Activated CD4-positive, alpha-beta T cell treated with anti-CD3 and anti-CD28 coated beads, Interleukin-2, amount 10 ng/mL, durations not matched to agents 7 days and 5 days (primary cell): ENCODE measurements at regions not wholly inside any gene's neighbourhood (a gene's known extent, or its start where the extent isn't known, plus 50 kb on each side); places are given as distances from the start of the nearest gene placed in this dataset.
"Not testable (repeated sequence)": the region's sequence is repeated elsewhere in the genome, so short reads cannot be mapped to it uniquely, and the experiment has no call there.

ENCODE experiments used
- CTCF ChIA-PET: fragments of 350-600 bp; sonication (Branson Sonifier 250); formaldehyde crosslinking; loops from one replicate; lab custom pipeline; 2021; ENCODE audit warnings: antibody characterized with exemption; lab: Charles Lee
- POLR2A ChIA-PET: fragments of 350-600 bp; sonication (Branson Sonifier 250); formaldehyde crosslinking; loops from one replicate; lab custom pipeline; 2021; ENCODE audit warnings: antibody characterized with exemption; lab: Charles Lee
- DNase-seq: peaks from one replicate; pipeline ENCODE4 v3.0.0-alpha.2; 2020
- H3K27ac Mint-ChIP-seq: one replicate; pipeline ENCODE4 v1.8.0; 2021; ENCODE audit warnings: mild to moderate bottlenecking, moderate library complexity, mixed read lengths
- H3K27me3 Mint-ChIP-seq: one replicate; pipeline ENCODE4 v1.8.0; 2021; ENCODE audit warnings: mixed read lengths
- H3K36me3 Mint-ChIP-seq: one replicate; pipeline ENCODE4 v1.8.0; 2021; ENCODE audit warnings: low read depth, mixed read lengths
- H3K4me1 Mint-ChIP-seq: one replicate; pipeline ENCODE4 v1.8.0; 2021; ENCODE audit warnings: mixed read lengths
- H3K4me3 Mint-ChIP-seq: one replicate; pipeline ENCODE4 v1.8.0; 2021; ENCODE audit warnings: mild to moderate bottlenecking, moderate library complexity, mixed read lengths
- H3K9me3 Mint-ChIP-seq: one replicate; pipeline ENCODE4 v1.8.0; 2021; ENCODE audit warnings: mixed read lengths

DNA sequence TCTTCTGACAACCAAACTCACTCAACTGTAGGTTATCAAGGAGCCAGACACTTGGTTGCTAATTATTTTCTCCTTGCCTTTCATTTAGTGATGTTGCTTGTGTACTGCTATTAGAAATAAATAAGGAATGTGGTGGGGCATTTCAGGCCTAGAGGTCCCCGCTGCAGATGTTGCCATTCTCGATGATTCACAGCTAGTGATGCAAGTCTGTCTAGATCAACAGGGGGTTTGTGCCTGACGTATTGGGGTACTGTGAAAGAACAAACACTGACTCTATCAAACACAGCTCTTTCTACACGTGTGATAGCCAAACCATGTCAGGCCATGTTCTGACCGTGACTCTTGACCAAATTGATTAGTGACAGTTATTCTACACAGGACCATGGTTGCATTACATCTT, 144.7 kb downstream of the OSTF1 start:
- no peak overlapping the region for H3K27ac Mint-ChIP-seq
- POLR2A ChIA-PET, result no interaction called here
- H3K4me3 Mint-ChIP-seq, result no peak overlapping the region
- no peaks in the 10 kb centered on the region for H3K36me3 Mint-ChIP-seq
- H3K4me1 Mint-ChIP-seq, result no peaks in the 10 kb centered on the region
- no peak for DNase-seq
- no peaks in the 10 kb centered on the region for H3K9me3 Mint-ChIP-seq
- H3K27me3 Mint-ChIP-seq, result no peaks in the 10 kb centered on the region
- CTCF ChIA-PET, result no interaction called here

DNA sequence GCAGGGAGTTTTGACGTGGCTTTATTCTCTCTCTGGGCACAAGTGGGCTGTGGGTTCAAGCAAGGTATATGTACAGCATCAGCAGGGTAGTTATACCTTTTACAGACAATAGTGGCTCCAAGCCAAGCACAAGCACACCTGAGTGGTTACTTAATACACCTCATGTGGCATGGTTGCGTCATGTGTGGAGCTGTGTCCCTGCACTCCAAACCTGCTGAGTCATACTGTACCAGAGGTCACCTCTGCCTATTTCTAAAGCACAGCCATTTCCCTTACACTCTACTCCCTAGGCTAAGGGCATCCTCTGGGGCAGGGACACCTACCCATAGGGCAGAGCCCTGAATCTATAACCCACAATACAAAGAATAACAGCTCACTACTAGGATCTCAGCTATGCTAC, 147.3 kb downstream of the OSTF1 start:
- CTCF ChIA-PET, result no interaction called here
- POLR2A ChIA-PET, result no interaction called here
- Mint-ChIP-seq H3K4me3 (no peak overlapping the region), H3K27ac (no peak overlapping the region), H3K4me1 (no peaks in the 10 kb centered on the region), H3K36me3 (no peaks in the 10 kb centered on the region), H3K27me3 (no peaks in the 10 kb centered on the region), H3K9me3 (no peaks in the 10 kb centered on the region)
- DNase-seq, result no peak

DNA sequence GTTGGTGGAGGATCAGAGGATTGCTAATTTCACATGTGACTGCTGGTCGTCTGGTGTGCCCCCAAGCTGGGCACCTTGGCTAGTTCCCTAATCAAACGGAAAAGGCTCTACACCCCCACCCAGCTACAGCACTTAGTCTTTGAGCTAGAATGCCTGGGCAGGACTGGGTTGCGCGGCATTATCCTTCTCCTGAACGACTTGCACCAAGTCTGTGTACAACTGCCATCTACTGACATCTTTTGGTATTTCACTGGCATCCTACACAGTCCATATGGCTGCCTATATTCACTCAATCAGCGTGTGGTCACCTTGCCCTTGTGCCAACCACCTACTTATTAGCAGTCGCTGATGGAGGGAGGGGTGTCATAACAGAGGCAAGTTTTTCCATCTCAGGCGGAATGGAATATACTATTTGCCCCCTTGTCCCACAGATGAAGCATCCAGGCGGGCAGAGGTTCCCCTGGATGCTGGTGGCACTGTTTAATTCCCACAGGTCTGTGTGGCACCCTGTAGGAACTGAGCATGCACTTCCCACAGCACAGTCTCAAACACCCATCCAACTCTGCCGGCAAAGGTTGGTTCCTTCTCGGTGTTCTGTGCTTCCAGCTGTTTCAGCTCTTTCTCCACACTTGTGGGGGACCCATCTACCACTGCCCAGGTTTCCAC, 150.1 kb downstream of the OSTF1 start:
- no peaks in the 10 kb centered on the region for H3K36me3 Mint-ChIP-seq
- ChIA-PET POLR2A (no interaction called here), CTCF (interaction anchor here (1.1 kb wide), 1 partner anchor 112 kb away, joined by 3 read pairs; no protein-coding TSS in a partner anchor)
- no peaks in the 10 kb centered on the region for H3K9me3 Mint-ChIP-seq
- no peak overlapping the region for H3K4me3 Mint-ChIP-seq
- H3K4me1 Mint-ChIP-seq, result no peaks in the 10 kb centered on the region
- no peaks in the 10 kb centered on the region for H3K27me3 Mint-ChIP-seq
- no peak overlapping the region for H3K27ac Mint-ChIP-seq
- DNase-seq, result peak; percentile 74

DNA sequence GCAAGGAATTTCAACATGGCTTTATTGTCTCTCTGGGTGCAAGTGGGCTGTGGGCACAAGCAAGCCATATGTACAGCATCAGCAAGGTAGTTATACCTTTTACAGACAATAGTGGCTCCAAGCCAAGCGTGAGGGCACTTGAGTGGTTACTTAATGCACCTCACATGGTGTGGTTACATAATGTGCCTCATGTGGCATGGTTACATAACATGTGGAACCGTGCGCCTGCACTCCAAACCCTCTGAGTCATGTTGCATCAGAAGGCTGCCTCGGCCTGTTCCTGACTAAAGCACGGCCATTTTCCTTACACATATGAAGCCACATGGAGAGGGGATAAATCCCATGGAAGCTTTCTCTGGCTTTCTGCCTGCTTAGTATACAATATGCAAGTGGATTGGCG, 150.9 kb downstream of the OSTF1 start:
- H3K4me1 Mint-ChIP-seq, result no peaks in the 10 kb centered on the region
- DNase-seq, result no peak
- H3K36me3 Mint-ChIP-seq, result no peaks in the 10 kb centered on the region
- CTCF ChIA-PET, result interaction anchor here (1.8 kb wide), 1 partner anchor 38 kb away, joined by 4 read pairs; no protein-coding TSS in a partner anchor
- H3K4me3 Mint-ChIP-seq, result no peak overlapping the region
- H3K27ac Mint-ChIP-seq, result no peak overlapping the region
- POLR2A ChIA-PET, result no interaction called here
- H3K9me3 Mint-ChIP-seq, result no peaks in the 10 kb centered on the region
- H3K27me3 Mint-ChIP-seq, result no peaks in the 10 kb centered on the region

DNA sequence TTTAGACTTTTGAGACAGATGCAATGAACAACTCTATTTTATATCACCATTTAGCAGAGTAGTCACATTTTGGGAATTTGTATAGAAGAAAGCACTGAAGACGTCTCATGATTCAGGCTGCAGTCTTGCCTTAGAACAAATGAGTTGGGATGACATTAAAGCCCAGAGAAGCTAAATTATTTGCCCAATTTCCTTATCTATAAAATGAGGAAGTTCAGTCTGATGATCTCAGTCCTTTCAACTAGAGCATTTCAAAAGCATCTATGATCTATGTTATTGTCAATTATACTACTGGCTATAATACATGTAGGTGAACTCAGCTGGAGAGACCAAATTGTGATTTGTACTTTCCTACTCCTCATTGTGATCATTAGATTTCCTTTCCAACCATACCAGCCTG, 154.1 kb downstream of the OSTF1 start:
- CTCF ChIA-PET, result interaction anchor here (0.5 to 1.4 kb wide), 3 partner anchors 9 to 491 kb away, joined by 3 to 6 read pairs (median 3); no protein-coding TSS in a partner anchor
- POLR2A ChIA-PET, result no interaction called here
- no peak for DNase-seq
- no peaks in the 10 kb centered on the region for H3K36me3 Mint-ChIP-seq
- no peaks in the 10 kb centered on the region for H3K27me3 Mint-ChIP-seq
- H3K27ac Mint-ChIP-seq, result no peak overlapping the region
- H3K4me3 Mint-ChIP-seq, result no peak overlapping the region
- peaks cover 11% of the 10 kb centered on the region for H3K9me3 Mint-ChIP-seq
- H3K4me1 Mint-ChIP-seq, result no peaks in the 10 kb centered on the region

DNA sequence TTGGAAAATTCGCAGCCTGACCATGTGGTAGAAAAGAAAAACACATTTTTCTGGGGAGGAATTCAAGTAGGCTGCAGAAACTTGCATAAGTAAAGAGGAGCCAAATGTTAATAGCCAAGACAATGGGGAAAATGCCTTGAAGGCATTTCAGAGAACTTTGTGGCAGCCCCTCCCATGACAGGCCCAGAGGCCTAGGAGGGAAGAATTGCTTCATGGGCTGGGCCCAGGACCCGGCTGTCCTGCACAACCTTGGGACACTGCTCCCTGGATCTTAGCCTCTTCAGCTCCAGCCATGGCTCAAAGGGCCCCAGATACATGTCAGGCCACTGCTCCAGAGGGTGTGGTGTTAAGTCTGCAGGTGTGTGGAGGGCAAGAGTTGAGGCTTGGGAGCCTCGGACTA, 158.6 kb downstream of the OSTF1 start:
- H3K36me3 Mint-ChIP-seq, result no peaks in the 10 kb centered on the region
- H3K4me3 Mint-ChIP-seq, result no peak overlapping the region
- POLR2A ChIA-PET, result no interaction called here
- H3K9me3 Mint-ChIP-seq, result peaks cover 26% of the 10 kb centered on the region
- H3K4me1 Mint-ChIP-seq, result no peaks in the 10 kb centered on the region
- DNase-seq, result no peak
- H3K27me3 Mint-ChIP-seq, result peaks cover 3% of the 10 kb centered on the region
- H3K27ac Mint-ChIP-seq, result no peak overlapping the region
- CTCF ChIA-PET, result no interaction called here

DNA sequence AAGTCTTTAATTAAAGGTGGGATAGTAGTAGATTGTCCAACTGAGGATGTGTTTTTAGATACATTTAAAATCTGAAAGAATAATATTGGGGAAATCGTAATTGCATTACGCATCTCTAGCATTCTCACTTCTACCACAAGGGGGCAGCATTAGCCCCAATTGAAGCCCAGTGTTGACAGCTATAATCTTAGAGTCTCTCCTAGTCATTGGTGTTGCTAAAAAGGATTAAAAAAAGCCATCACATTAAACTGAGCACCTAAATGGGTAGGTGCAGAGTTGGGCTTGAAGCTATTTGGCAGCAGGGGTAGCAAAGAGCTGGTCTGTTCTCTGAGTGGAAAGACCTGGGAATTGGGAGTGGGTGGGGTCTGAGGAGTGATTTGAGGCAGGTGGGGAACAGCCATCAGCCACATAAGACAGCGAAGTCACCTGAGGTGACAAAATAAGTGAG, 177.2 kb downstream of the OSTF1 start:
- Mint-ChIP-seq H3K9me3 (no peaks in the 10 kb centered on the region), H3K4me1 (no peaks in the 10 kb centered on the region), H3K36me3 (no peaks in the 10 kb centered on the region), H3K27me3 (no peaks in the 10 kb centered on the region), H3K27ac (no peak overlapping the region), H3K4me3 (no peak overlapping the region)
- ChIA-PET POLR2A (no interaction called here), CTCF (interaction anchor here (0.5 to 0.8 kb wide), 2 partner anchors 41 to 972 kb away, joined by 3 to 4 read pairs; no protein-coding TSS in a partner anchor)
- DNase-seq, result peak; percentile 67

DNA sequence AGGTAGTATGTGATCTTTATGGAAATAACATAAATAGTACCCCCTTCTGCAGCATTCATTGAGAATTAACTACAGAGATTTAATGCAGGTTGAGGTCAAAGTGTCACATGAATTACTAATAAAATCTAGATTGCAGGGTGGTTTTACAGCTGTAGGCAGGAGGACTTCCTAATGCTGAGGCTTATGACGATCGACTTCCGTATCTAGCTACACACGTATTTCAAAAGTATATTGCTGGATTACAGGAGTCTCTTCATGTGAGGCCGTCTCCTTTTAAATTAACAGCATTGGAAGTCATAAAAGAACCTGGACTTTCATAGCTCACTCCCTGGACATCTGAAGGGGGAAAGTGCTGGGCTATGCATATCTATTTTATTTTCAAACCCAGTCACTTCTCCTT, 180.9 kb downstream of the OSTF1 start:
- CTCF ChIA-PET, result interaction anchor here (0.6 kb wide), 1 partner anchor 1033 kb away, joined by 3 read pairs; no protein-coding TSS in a partner anchor
- no peaks in the 10 kb centered on the region for H3K27me3 Mint-ChIP-seq
- H3K4me3 Mint-ChIP-seq, result no peak overlapping the region
- DNase-seq, result no peak
- POLR2A ChIA-PET, result no interaction called here
- H3K36me3 Mint-ChIP-seq, result no peaks in the 10 kb centered on the region
- H3K9me3 Mint-ChIP-seq, result peaks cover 3% of the 10 kb centered on the region
- H3K4me1 Mint-ChIP-seq, result no peaks in the 10 kb centered on the region
- no peak overlapping the region for H3K27ac Mint-ChIP-seq

DNA sequence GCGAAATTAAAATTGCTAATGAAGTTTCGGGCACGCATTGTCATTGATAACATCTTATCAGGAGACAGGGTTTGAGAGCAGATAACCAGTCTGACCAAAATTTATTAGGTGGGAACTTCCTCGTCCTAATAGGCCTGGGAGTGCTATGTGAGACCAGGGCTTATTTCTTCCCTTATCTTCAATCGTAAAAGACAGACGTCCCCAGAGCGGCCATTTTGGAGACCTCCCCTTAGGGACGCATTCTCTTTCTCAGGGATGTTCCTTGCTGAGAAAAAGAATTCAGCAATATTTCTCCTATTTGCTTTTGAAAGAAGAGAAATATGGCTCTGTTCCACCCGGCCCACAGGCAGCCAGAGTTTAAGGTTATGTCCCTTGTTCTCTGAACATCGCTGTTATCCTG, 184.7 kb downstream of the OSTF1 start:
- H3K4me3 Mint-ChIP-seq, H3K4me1 Mint-ChIP-seq, CTCF ChIA-PET, H3K36me3 Mint-ChIP-seq, H3K27ac Mint-ChIP-seq, H3K27me3 Mint-ChIP-seq, DNase-seq, POLR2A ChIA-PET, H3K9me3 Mint-ChIP-seq: not testable (repeated sequence)

DNA sequence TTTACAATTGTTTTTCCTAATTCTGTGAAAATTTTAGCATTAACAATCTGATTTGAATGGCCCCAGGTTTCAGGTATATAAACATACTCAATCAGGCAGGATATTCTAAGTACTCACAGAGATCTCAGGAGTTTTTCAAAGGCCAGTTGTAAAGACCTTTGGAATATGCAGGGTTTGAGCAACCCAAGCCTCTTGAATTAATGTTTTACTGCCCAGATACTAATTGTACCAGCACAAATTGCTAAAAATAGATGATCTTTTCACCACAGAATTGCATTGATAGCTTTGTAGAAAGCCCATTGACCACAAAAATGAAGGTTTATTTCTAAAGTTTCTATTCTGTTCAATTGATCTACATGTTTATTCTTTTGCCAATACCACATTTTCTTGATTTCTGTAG, 186.5 kb downstream of the OSTF1 start:
- Mint-ChIP-seq H3K27me3 (peaks cover 2% of the 10 kb centered on the region), H3K4me1 (no peaks in the 10 kb centered on the region), H3K4me3 (no peak overlapping the region), H3K9me3 (peaks cover 3% of the 10 kb centered on the region), H3K36me3 (no peaks in the 10 kb centered on the region), H3K27ac (no peak overlapping the region)
- ChIA-PET POLR2A (no interaction called here), CTCF (no interaction called here)
- DNase-seq, result no peak

DNA sequence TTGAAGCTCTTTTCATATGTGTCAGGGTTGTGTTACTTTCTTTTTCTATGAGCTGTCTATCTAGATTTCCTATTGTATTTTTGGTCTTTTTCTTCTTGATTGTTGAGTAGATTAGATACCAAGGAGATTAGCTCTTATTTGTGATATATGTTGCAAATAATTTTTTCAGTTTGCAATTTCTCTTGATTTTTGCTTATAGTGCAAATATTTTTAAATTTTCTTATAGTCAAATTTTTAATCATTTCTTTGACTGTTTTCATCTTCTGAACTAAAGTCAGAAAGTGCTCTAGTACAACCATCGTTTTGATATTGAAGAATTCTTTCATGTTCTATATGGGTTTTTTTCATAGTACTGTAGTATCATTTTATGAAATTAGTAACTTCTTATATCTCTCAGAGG, 193.7 kb downstream of the OSTF1 start:
- Mint-ChIP-seq H3K9me3 (no peaks in the 10 kb centered on the region), H3K27me3 (no peaks in the 10 kb centered on the region), H3K4me1 (no peaks in the 10 kb centered on the region), H3K27ac (no peak overlapping the region), H3K4me3 (no peak overlapping the region), H3K36me3 (no peaks in the 10 kb centered on the region)
- DNase-seq, result no peak
- POLR2A ChIA-PET, result no interaction called here
- CTCF ChIA-PET, result no interaction called here

DNA sequence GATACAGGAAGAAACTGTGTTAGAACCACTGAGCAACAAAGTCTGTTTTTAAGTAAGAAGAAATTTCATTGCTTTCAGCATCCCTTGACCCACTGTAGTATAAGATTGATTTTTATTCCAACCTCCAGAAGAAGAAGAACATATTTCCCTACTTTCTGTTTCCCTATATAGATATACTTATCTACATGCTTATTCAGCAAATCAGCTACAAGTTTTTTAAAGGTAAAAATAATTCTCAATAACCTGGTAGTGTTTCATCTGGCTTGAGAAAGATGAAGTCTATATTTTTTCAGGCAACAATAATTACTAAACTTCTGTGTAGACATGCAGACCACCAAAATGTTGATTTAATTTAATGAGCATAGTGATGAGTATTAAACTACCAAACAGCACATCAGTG, 201.0 kb downstream of the OSTF1 start:
- no peaks in the 10 kb centered on the region for H3K9me3 Mint-ChIP-seq
- peaks cover 2% of the 10 kb centered on the region for H3K27me3 Mint-ChIP-seq
- H3K27ac Mint-ChIP-seq, result no peak overlapping the region
- no peaks in the 10 kb centered on the region for H3K36me3 Mint-ChIP-seq
- POLR2A ChIA-PET, result no interaction called here
- H3K4me1 Mint-ChIP-seq, result no peaks in the 10 kb centered on the region
- DNase-seq, result no peak
- CTCF ChIA-PET, result no interaction called here
- no peak overlapping the region for H3K4me3 Mint-ChIP-seq

DNA sequence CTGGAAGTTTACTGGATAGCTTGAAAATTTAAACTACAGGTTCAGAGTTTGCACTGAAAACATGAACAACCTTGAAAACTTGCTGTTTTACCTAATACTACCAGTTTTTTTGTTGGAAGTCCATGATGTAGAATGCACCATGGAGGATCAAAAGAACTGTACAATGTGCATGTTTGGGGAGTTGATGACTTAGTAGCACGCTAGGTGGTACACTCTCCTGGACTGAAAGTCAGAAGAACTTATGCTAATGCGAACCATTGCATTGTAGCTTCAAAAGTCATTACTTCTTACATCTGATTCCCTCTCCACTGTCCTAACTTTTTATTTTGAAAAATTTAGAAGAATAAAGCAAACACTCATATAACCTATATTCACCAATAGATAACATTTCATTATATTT, 211.0 kb downstream of the OSTF1 start:
- Mint-ChIP-seq H3K4me1 (no peaks in the 10 kb centered on the region), H3K9me3 (no peaks in the 10 kb centered on the region), H3K4me3 (no peak overlapping the region), H3K36me3 (no peaks in the 10 kb centered on the region), H3K27ac (no peak overlapping the region), H3K27me3 (no peaks in the 10 kb centered on the region)
- CTCF ChIA-PET, result no interaction called here
- POLR2A ChIA-PET, result no interaction called here
- no peak for DNase-seq

DNA sequence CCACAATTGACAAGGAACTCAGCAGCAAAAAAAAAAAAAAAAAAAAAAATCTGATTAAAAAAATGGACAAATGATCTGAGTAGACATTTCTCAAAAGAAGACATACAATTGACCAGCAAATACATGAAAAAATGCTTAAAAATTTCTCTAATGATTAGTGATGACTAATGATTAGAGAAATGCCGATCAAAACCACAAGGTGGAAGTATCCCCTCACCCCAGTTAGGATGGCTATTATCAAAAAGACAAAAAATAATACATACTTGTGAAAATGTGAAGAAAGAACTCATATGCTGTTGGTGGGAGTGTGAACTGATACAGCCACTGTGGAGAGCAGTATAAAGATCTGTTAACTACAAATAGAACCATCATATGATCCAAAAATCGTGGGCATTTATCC, 245.3 kb downstream of the OSTF1 start:
- ChIA-PET POLR2A (no interaction called here), CTCF (no interaction called here)
- no peak overlapping the region for H3K4me3 Mint-ChIP-seq
- no peak for DNase-seq
- H3K9me3 Mint-ChIP-seq, result no peaks in the 10 kb centered on the region
- no peak overlapping the region for H3K27ac Mint-ChIP-seq
- H3K36me3 Mint-ChIP-seq, result no peaks in the 10 kb centered on the region
- H3K4me1 Mint-ChIP-seq, result no peaks in the 10 kb centered on the region
- no peaks in the 10 kb centered on the region for H3K27me3 Mint-ChIP-seq
